HCT116 (cell line): ENCODE measurements at regions not wholly inside any gene's neighbourhood (a gene's known extent, or its start where the extent isn't known, plus 50 kb on each side); places are given as distances from the start of the nearest gene placed in this dataset.

Experiments used
- ATAC-seq: fragments of 200-7000 bp; cut with Tn5 transposase; 2 replicates; pipeline ENCODE4 v1.9.1; 2020; ENCODE audit warnings: mild to moderate bottlenecking, moderate library complexity
- BruUV-seq: library from RNA; stranded (reverse); fragments of 400-500 nt; replicated peaks from 2 replicates; lab custom pipeline; 2021; lab: Mats Ljungman, UMichigan
- CTCF ChIA-PET: fragments of 300-600 bp; sonication (Branson Sonifier 250); formaldehyde crosslinking; loops from one replicate; lab custom pipeline; 2021; ENCODE audit warnings: antibody characterized with exemption; lab: Charles Lee
- POLR2A ChIA-PET: fragments of 300-600, 350-600 bp; sonication (Branson Sonifier 250); formaldehyde crosslinking; loops from one replicate; lab custom pipeline; 2021; ENCODE audit warnings: antibody characterized with exemption; lab: Charles Lee
- RAD21 ChIA-PET, 2 experiments: fragments of 300-600 bp; sonication (Branson Sonifier 250); formaldehyde crosslinking; loops; one replicate each; lab custom pipeline; 2023; ENCODE audit warnings: low total read pairs in 2 of 2; ENCODE audit not compliant: uncharacterized antibody in 2 of 2, unreplicated experiment in 2 of 2, low non-redundant PET in 1 of 2; lab: Charles Lee
- DNase-seq: peaks from one replicate; pipeline ENCODE4 v3.0.0-alpha.2; 2010; ENCODE audit warnings: low read depth, low spot score
- H2AFZ ChIP-seq: fragments of 200-600 bp; shearing (Covaris generic), sonication (generic); 2 replicates; pipeline ENCODE4 v1.6.1; 2017; ENCODE audit warnings: low read depth, mixed run types, mixed read lengths, antibody characterized with exemption, low read length; ENCODE audit not compliant: poor library complexity, severe bottlenecking
- H3K27ac ChIP-seq: 2 replicates; pipeline ENCODE4 v1.5.1; 2012; ENCODE audit warnings: low read depth, low read length
- H3K27me3 ChIP-seq: fragments of 200-600 bp; sonication (generic); 2 replicates; pipeline ENCODE4 v1.6.1; 2016; ENCODE audit warnings: mixed run types, low read length, mixed read lengths; ENCODE audit not compliant: insufficient read depth
- H3K36me3 ChIP-seq, 2 experiments: fragments of 200-500 bp in 1 of 2; fragments of 200-600 bp in 1 of 2; sonication (Bioruptor generic) in 1 of 2; sonication (generic) in 1 of 2; 2 replicates each; pipeline versions ENCODE4 v1.5.1 to v1.6.1; 2014 to 2016; ENCODE audit warnings: low read length in 2 of 2, inconsistent platforms in 1 of 2, mixed read lengths in 1 of 2, mixed run types in 1 of 2; ENCODE audit not compliant: insufficient read depth in 2 of 2, control insufficient read depth in 1 of 2
- H3K4me1 ChIP-seq, 2 experiments: fragments of 200-600 bp in 1 of 2; sonication (generic) in 1 of 2; 2 replicates each; pipeline versions ENCODE4 v1.5.1 to v1.6.1; 2012 to 2017; ENCODE audit warnings: low read length in 2 of 2, inconsistent platforms in 1 of 2, mild to moderate bottlenecking in 1 of 2, mixed read lengths in 1 of 2, mixed run types in 1 of 2, moderate library complexity in 1 of 2; ENCODE audit not compliant: insufficient read depth in 2 of 2, control insufficient read depth in 1 of 2
- H3K4me2 ChIP-seq: fragments of 200-600 bp; sonication (generic); 2 replicates; pipeline ENCODE4 v1.6.1; 2017; ENCODE audit warnings: mixed run types, low read length, mixed read lengths
- H3K4me3 ChIP-seq, 2 experiments: fragments of 200-600 bp in 1 of 2; sonication (generic) in 1 of 2; replicated peaks in 1 of 2; 2 replicates each; pipeline ENCODE4 v1.5.1; 2011 to 2016; ENCODE audit warnings: low read length in 2 of 2, control low read depth in 1 of 2, low read depth in 1 of 2, mild to moderate bottlenecking in 1 of 2, mixed read lengths in 1 of 2, mixed run types in 1 of 2
- H3K79me2 ChIP-seq: fragments of 200-600 bp; sonication (generic); 2 replicates; pipeline ENCODE4 v1.6.1; 2017; ENCODE audit warnings: mild to moderate bottlenecking, mixed run types, low read length, moderate library complexity, mixed read lengths; ENCODE audit not compliant: insufficient read depth
- H3K9ac ChIP-seq: fragments of 200-600 bp; sonication (generic); 2 replicates; pipeline ENCODE4 v1.6.1; 2016; ENCODE audit warnings: low read length, mixed read lengths
- H3K9me2 ChIP-seq: fragments of 200-600 bp; sonication (generic), shearing (Covaris generic); 2 replicates; pipeline ENCODE4 v1.6.1; 2017; ENCODE audit warnings: mixed run types, mild to moderate bottlenecking, moderate library complexity; ENCODE audit not compliant: insufficient read depth
- H3K9me3 ChIP-seq, 2 experiments: fragments of 200-500 bp in 1 of 2; fragments of 200-600 bp in 1 of 2; sonication (Bioruptor generic) in 1 of 2; sonication (generic) in 1 of 2; 2 replicates each; pipeline ENCODE4 v1.6.1; 2014 to 2017; ENCODE audit warnings: low read length in 2 of 2, mixed read lengths in 2 of 2, inconsistent platforms in 1 of 2, low read depth in 1 of 2, mild to moderate bottlenecking in 1 of 2, mixed run types in 1 of 2, moderate library complexity in 1 of 2; ENCODE audit not compliant: control insufficient read depth in 1 of 2, insufficient read depth in 1 of 2
- H4K20me1 ChIP-seq: fragments of 200-600 bp; sonication (generic), shearing (Covaris generic); 2 replicates; pipeline ENCODE4 v1.6.1; 2017; ENCODE audit warnings: mixed run types, mild to moderate bottlenecking, moderate library complexity; ENCODE audit not compliant: insufficient read depth
- CBX3 ChIP-seq: IDR thresholded peaks from 2 replicates; pipeline ENCODE4 v1.6.1; 2012; ENCODE audit warnings: low read depth
- EZH2 ChIP-seq: fragments of 200-600 bp; sonication (generic); IDR thresholded peaks from 2 replicates; pipeline ENCODE4 v1.6.1; 2017; ENCODE audit warnings: antibody characterized with exemption, mixed run types
- EZH2phosphoT487 ChIP-seq: fragments of 200-600 bp; IDR thresholded peaks from 2 replicates; pipeline ENCODE4 v1.6.1; 2018; ENCODE audit warnings: antibody characterized with exemption, borderline replicate concordance
- POLR2A ChIP-seq: IDR thresholded peaks from 2 replicates; pipeline ENCODE4 v1.7.0; 2011; ENCODE audit warnings: borderline replicate concordance; ENCODE audit not compliant: insufficient read depth, insufficient read length; ENCODE audit errors: extremely low read depth
- RAD21 ChIP-seq: IDR thresholded peaks from 2 replicates; pipeline ENCODE4 v1.6.1; 2012; ENCODE audit warnings: low read depth, mild to moderate bottlenecking
- YY1 ChIP-seq: IDR thresholded peaks from 2 replicates; pipeline ENCODE4 v1.6.1; 2011; ENCODE audit warnings: low read length, low read depth, moderate library complexity, mild to moderate bottlenecking; ENCODE audit not compliant: insufficient replicate concordance; ENCODE audit errors: extremely low read depth
- ZFX ChIP-seq: fragments of 450-650 bp; IDR thresholded peaks from 2 replicates; pipeline ENCODE4 v1.6.1; 2017
- ZNF274 ChIP-seq: fragments of 200-500 bp; sonication (Bioruptor generic); IDR thresholded peaks from 2 replicates; pipeline ENCODE4 v1.6.1; 2014; ENCODE audit warnings: mild to moderate bottlenecking, low read depth, low read length, inconsistent platforms
- intact Hi-C: fragments of 100-400 bp; cut with micrococcal nuclease; formaldehyde crosslinking; loops from 2 replicates; pipeline ENCODE4 v1.10.0; 2022
- TF ChIP-seq, protein P1 (sequence below): IDR thresholded peaks from 2 replicates; pipeline ENCODE4 v1.6.1; 2012; ENCODE audit warnings: low read depth
- TF ChIP-seq, protein P2 (sequence below), 3 experiments: fragments of 200-600 bp in 1 of 3; sonication (generic) in 1 of 3; IDR thresholded peaks in 2 of 3; conservative IDR thresholded peaks in 1 of 3; 2 replicates each; pipeline ENCODE4 v1.5.1; 2012 to 2017; ENCODE audit warnings: low read depth in 2 of 3, low read length in 2 of 3, antibody characterized with exemption in 1 of 3, borderline replicate concordance in 1 of 3, control low read depth in 1 of 3, mild to moderate bottlenecking in 1 of 3, mixed read lengths in 1 of 3, mixed run types in 1 of 3, moderate library complexity in 1 of 3; ENCODE audit not compliant: insufficient read depth in 1 of 3

DNA sequence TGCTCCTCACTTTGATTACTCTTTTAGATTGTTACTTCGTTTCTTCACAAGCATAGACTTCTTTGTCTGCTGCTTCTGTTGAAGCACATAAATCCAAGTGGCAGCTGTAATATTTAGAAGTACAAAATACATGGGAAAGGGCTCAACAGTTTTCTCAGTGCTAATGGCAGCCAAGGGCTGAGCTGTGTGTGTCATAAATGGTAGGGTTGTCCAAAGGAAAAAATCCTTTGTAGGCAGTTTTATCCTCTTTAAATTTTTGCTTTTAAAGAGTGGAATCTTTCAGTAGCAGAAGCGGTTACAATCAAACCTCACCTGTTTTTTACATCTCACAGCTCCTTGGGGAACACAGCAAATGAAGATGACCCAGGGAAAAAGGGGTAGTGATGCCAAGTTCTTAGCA, 650.8 kb downstream of the PLPP3 start:
- RAD21 ChIA-PET: no interaction called here

More for the DNA sequence above, 650.8 kb downstream of the PLPP3 start:
- no peak overlapping the region for H2AFZ ChIP-seq
- H3K9ac ChIP-seq: no peak overlapping the region
- H3K4me3 ChIP-seq: no peak overlapping the region
- CTCF ChIA-PET: no interaction called here
- no peaks in the 10 kb centered on the region for H4K20me1 ChIP-seq
- H3K79me2 ChIP-seq: no peaks in the 10 kb centered on the region
- no peak overlapping the region for H3K4me2 ChIP-seq
- H3K27me3 ChIP-seq: no peaks in the 10 kb centered on the region
- no peak overlapping the region for H3K27ac ChIP-seq
- ATAC-seq (no peak), DNase-seq (no peak)
- H3K36me3 ChIP-seq: no peaks in the 10 kb centered on the region
- H3K4me1 ChIP-seq: no peaks in the 10 kb centered on the region
- no peak for TF ChIP-seq ZFX
- TF ChIP-seq CBX3: no peak
- TF ChIP-seq YY1: no peak
- no peak for TF ChIP-seq ZNF274
- no peak for TF ChIP-seq EZH2phosphoT487
- TF ChIP-seq POLR2A: no peak
- TF ChIP-seq EZH2: no peak
- TF ChIP-seq, protein P1, sequence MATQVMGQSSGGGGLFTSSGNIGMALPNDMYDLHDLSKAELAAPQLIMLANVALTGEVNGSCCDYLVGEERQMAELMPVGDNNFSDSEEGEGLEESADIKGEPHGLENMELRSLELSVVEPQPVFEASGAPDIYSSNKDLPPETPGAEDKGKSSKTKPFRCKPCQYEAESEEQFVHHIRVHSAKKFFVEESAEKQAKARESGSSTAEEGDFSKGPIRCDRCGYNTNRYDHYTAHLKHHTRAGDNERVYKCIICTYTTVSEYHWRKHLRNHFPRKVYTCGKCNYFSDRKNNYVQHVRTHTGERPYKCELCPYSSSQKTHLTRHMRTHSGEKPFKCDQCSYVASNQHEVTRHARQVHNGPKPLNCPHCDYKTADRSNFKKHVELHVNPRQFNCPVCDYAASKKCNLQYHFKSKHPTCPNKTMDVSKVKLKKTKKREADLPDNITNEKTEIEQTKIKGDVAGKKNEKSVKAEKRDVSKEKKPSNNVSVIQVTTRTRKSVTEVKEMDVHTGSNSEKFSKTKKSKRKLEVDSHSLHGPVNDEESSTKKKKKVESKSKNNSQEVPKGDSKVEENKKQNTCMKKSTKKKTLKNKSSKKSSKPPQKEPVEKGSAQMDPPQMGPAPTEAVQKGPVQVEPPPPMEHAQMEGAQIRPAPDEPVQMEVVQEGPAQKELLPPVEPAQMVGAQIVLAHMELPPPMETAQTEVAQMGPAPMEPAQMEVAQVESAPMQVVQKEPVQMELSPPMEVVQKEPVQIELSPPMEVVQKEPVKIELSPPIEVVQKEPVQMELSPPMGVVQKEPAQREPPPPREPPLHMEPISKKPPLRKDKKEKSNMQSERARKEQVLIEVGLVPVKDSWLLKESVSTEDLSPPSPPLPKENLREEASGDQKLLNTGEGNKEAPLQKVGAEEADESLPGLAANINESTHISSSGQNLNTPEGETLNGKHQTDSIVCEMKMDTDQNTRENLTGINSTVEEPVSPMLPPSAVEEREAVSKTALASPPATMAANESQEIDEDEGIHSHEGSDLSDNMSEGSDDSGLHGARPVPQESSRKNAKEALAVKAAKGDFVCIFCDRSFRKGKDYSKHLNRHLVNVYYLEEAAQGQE: no peak
- TF ChIP-seq RAD21: no peak
- TF ChIP-seq, protein P2, sequence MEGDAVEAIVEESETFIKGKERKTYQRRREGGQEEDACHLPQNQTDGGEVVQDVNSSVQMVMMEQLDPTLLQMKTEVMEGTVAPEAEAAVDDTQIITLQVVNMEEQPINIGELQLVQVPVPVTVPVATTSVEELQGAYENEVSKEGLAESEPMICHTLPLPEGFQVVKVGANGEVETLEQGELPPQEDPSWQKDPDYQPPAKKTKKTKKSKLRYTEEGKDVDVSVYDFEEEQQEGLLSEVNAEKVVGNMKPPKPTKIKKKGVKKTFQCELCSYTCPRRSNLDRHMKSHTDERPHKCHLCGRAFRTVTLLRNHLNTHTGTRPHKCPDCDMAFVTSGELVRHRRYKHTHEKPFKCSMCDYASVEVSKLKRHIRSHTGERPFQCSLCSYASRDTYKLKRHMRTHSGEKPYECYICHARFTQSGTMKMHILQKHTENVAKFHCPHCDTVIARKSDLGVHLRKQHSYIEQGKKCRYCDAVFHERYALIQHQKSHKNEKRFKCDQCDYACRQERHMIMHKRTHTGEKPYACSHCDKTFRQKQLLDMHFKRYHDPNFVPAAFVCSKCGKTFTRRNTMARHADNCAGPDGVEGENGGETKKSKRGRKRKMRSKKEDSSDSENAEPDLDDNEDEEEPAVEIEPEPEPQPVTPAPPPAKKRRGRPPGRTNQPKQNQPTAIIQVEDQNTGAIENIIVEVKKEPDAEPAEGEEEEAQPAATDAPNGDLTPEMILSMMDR (IDR thresholded peaks at IDR 0.05 in 2 of 3, conservative IDR thresholded peaks at IDR 0.05 in 1 of 3; ENCODE audit: borderline replicate concordance in 1 of 3, insufficient read depth in 1 of 3, low read depth in 2 of 3, low read length in 2 of 3): no peak
- POLR2A ChIA-PET: no interaction called here
- no peaks in the 10 kb centered on the region for H3K9me3 ChIP-seq
- intact Hi-C loops: no loop called here
- H3K9me2 ChIP-seq: no peaks in the 10 kb centered on the region
- BruUV-seq: no TSS peak
